GM12878 (cell line): ENCODE measurements at regions not wholly inside any gene's neighbourhood (a gene's known extent, or its start where the extent isn't known, plus 50 kb on each side); places are given as distances from the start of the nearest gene placed in this dataset.

Source experiments
- ATAC-seq: fragments of 200-7000 bp; cut with Tn5 transposase; 3 replicates; pipeline ENCODE4 v1.9.1; 2020; ENCODE audit warnings: mild to moderate bottlenecking, moderate library complexity
- BruUV-seq: library from RNA; stranded (reverse); fragments of 400-500 nt; replicated peaks from 2 replicates; lab custom pipeline; 2021; lab: Mats Ljungman, UMichigan
- CTCF ChIA-PET: fragments of 300-600 bp; sonication (Branson Sonifier 250); formaldehyde crosslinking; extraction: SDS; loops from one replicate; lab custom pipeline; 2021; ENCODE audit warnings: inconsistent platforms; lab: Yijun Ruan, JAX
- POLR2A ChIA-PET: fragments of 350-600 bp; formaldehyde crosslinking; extraction: SDS; loops from one replicate; lab custom pipeline; 2021; ENCODE audit warnings: inconsistent platforms; lab: Charles Lee
- RAD21 ChIA-PET: fragments of 300-600 bp; sonication (Branson Sonifier 250); formaldehyde crosslinking; loops from one replicate; lab custom pipeline; 2023; ENCODE audit warnings: antibody characterized with exemption; ENCODE audit not compliant: unreplicated experiment; lab: Charles Lee
- SMC1A ChIA-PET: fragments of 300-600 bp; sonication (Branson Sonifier 250); formaldehyde crosslinking; loops from one replicate; lab custom pipeline; 2023; ENCODE audit not compliant: unreplicated experiment, uncharacterized antibody; lab: Charles Lee
- DNase-seq: peaks from one replicate; pipeline ENCODE4 v3.0.0-alpha.2; 2011; ENCODE audit warnings: low read depth, low spot score
- FAIRE-seq: peaks from 3 replicates; lab custom pipeline; 2011; peaks lifted over from hg19 to GRCh38; lab: Jason Lieb, UNC
- H2AFZ ChIP-seq: 2 replicates; pipeline ENCODE4 v1.6.0; 2011; ENCODE audit warnings: low read depth, low read length, control low read depth; ENCODE audit not compliant: control insufficient read depth
- H3K27ac ChIP-seq: 2 replicates; pipeline ENCODE4 v1.5.1; 2011; ENCODE audit warnings: control low read depth; ENCODE audit not compliant: control insufficient read depth, insufficient read depth
- H3K27me3 ChIP-seq, 2 experiments: replicated peaks in 1 of 2; 2 replicates each; pipeline versions ENCODE4 v1.6.0 to v1.6.1; 2011; ENCODE audit warnings: low read length in 1 of 2; ENCODE audit not compliant: control insufficient read depth in 2 of 2, insufficient read depth in 2 of 2
- H3K36me3 ChIP-seq, 2 experiments: 2 replicates each; pipeline ENCODE4 v1.5.1; 2011; ENCODE audit warnings: low read length in 1 of 2; ENCODE audit not compliant: control insufficient read depth in 2 of 2, insufficient read depth in 2 of 2
- H3K4me1 ChIP-seq: 2 replicates; pipeline ENCODE4 v1.6.1; 2011; ENCODE audit warnings: mild to moderate bottlenecking, low read length, moderate library complexity, mixed read lengths; ENCODE audit not compliant: control insufficient read depth, insufficient read depth
- H3K4me2 ChIP-seq: 2 replicates; pipeline ENCODE4 v1.6.0; 2011; ENCODE audit warnings: control low read depth; ENCODE audit not compliant: control insufficient read depth, insufficient read depth
- H3K4me3 ChIP-seq: fragments of 200-600 bp; sonication (generic); 2 replicates; pipeline ENCODE4 v1.5.1; 2016
- H3K79me2 ChIP-seq: 2 replicates; pipeline ENCODE4 v1.6.0; 2011; ENCODE audit warnings: low read length; ENCODE audit not compliant: control insufficient read depth, insufficient read depth
- H3K9ac ChIP-seq: 2 replicates; pipeline ENCODE4 v1.8.0; 2011; ENCODE audit warnings: low read length, control low read depth, mixed read lengths; ENCODE audit not compliant: control insufficient read depth, insufficient read depth
- H3K9me3 ChIP-seq: replicated peaks from 3 replicates; pipeline ENCODE4 v1.5.1; 2011; ENCODE audit warnings: mild to moderate bottlenecking, low read length; ENCODE audit not compliant: control insufficient read depth, insufficient read depth
- H4K20me1 ChIP-seq: 2 replicates; pipeline ENCODE4 v1.6.0; 2011; ENCODE audit not compliant: control insufficient read depth, insufficient read depth
- BHLHE40 ChIP-seq, 2 experiments: fragments of 450-650 bp in 1 of 2; IDR thresholded peaks; 2 replicates each; pipeline ENCODE4 v1.6.1; 2011 to 2017; ENCODE audit warnings: low read depth in 2 of 2, borderline replicate concordance in 1 of 2, improper control_type of control experiment in 1 of 2, low read length in 1 of 2, mild to moderate bottlenecking in 1 of 2
- FOXM1 ChIP-seq: IDR thresholded peaks from 2 replicates; pipeline ENCODE4 v1.6.1; 2012; ENCODE audit warnings: low read depth, mild to moderate bottlenecking, inconsistent platforms, low read length, moderate library complexity
- IKZF2 ChIP-seq, 2 experiments: fragments of 450-650 bp; IDR thresholded peaks; 2 replicates each; pipeline ENCODE4 v1.6.1; 2017; ENCODE audit warnings: mild to moderate bottlenecking in 2 of 2, moderate library complexity in 2 of 2
- MEF2B ChIP-seq: fragments of 450-650 bp; IDR thresholded peaks from 2 replicates; pipeline ENCODE4 v1.6.1; 2018; ENCODE audit warnings: mild to moderate bottlenecking, moderate library complexity; ENCODE audit not compliant: partially characterized antibody, poor library complexity, severe bottlenecking
- MTA3 ChIP-seq: IDR thresholded peaks from 2 replicates; pipeline ENCODE4 v1.6.1; 2012; ENCODE audit warnings: low read length, inconsistent platforms, borderline replicate concordance
- MYB ChIP-seq: fragments of 150-350 bp; IDR thresholded peaks from 2 replicates; pipeline ENCODE4 v1.6.1; 2014; ENCODE audit warnings: mild to moderate bottlenecking, low read depth, low read length, borderline replicate concordance
- RELB ChIP-seq: fragments of 450-650 bp; IDR thresholded peaks from 2 replicates; pipeline ENCODE4 v1.6.1; 2017; ENCODE audit warnings: low read depth, mild to moderate bottlenecking, moderate library complexity
- REST ChIP-seq: IDR thresholded peaks from 2 replicates; pipeline ENCODE4 v1.6.1; 2012; ENCODE audit warnings: mild to moderate bottlenecking, low read depth, low read length
- RFX5 ChIP-seq: IDR thresholded peaks from 2 replicates; pipeline ENCODE4 v1.6.1; 2011; ENCODE audit warnings: low read depth, low read length, improper control_type of control experiment
- SMARCA5 ChIP-seq: fragments of 450-650 bp; IDR thresholded peaks from 2 replicates; pipeline ENCODE4 v1.6.1; 2017; ENCODE audit warnings: mild to moderate bottlenecking
- SPI1 ChIP-seq: IDR thresholded peaks from 2 replicates; pipeline ENCODE4 v1.6.1; 2011; ENCODE audit warnings: low read depth, mild to moderate bottlenecking, low read length, moderate library complexity, borderline replicate concordance; ENCODE audit not compliant: insufficient read depth
- SREBF1 ChIP-seq: IDR thresholded peaks from 2 replicates; pipeline ENCODE4 v1.6.1; 2012; ENCODE audit warnings: mild to moderate bottlenecking, low read length
- YBX1 ChIP-seq: fragments of 450-650 bp; IDR thresholded peaks from 2 replicates; pipeline ENCODE4 v1.6.1; 2016; ENCODE audit warnings: antibody characterized with exemption
- ZBTB4 ChIP-seq: fragments of 450-650 bp; formaldehyde crosslinking; IDR thresholded peaks from 2 replicates; pipeline ENCODE4 v1.4.0; 2022; ENCODE audit warnings: mild to moderate bottlenecking, moderate library complexity
- ZNF207 ChIP-seq: fragments of 450-650 bp; IDR thresholded peaks from 2 replicates; pipeline ENCODE4 v1.6.1; 2014; ENCODE audit warnings: antibody characterized with exemption, mild to moderate bottlenecking, borderline replicate concordance
- ZNF274 ChIP-seq: IDR thresholded peaks from one replicate; pipeline ENCODE4 v1.8.0; 2011; ENCODE audit not compliant: insufficient read length, insufficient read depth
- ZNF384 ChIP-seq: IDR thresholded peaks from 2 replicates; pipeline ENCODE4 v1.6.1; 2012; ENCODE audit warnings: low read depth, mild to moderate bottlenecking, low read length, improper control_type of control experiment, borderline replicate concordance
- WGBS: methylation state at CpG from one replicate; pipeline ENCODE4 v1.1.6; 2016; ENCODE audit warnings: low lambda C conversion rate; ENCODE audit not compliant: insufficient replicate concordance, insufficient coverage; ENCODE audit errors: missing lambda C conversion rate; 5-methylcytosine and 5-hydroxymethylcytosine counted together
- in situ Hi-C: fragments of 300-500 bp; cut with MboI; formaldehyde crosslinking; loops from 9 replicates; pipeline ENCODE4 v1.14.3; 2018; ENCODE audit warnings: mixed read lengths
- intact Hi-C: fragments of 100-400 bp; cut with micrococcal nuclease; formaldehyde crosslinking; loops from one replicate; pipeline ENCODE4 v1.14.2; 2022; ENCODE audit not compliant: unreplicated experiment

GRCh38 chr11:29280452-29280851 lies 736.4 kb downstream of the KCNA4 start:
- DNase-seq (no peak), FAIRE-seq (no peak), ATAC-seq (peak; percentile 93)
- no peak overlapping the region for H3K4me2 ChIP-seq
- no peak overlapping the region for H3K9ac ChIP-seq
- H3K27me3 ChIP-seq: no peaks in the 10 kb centered on the region
- H3K79me2 ChIP-seq: no peaks in the 10 kb centered on the region
- ChIA-PET RAD21 (interaction anchor here (1.8 to 4.5 kb wide), 3 partner anchors 13 to 49 kb away, joined by 11 to 57 read pairs (median 14); no protein-coding TSS in a partner anchor), SMC1A (interaction anchor here (0.6 to 5.6 kb wide), 12 partner anchors 10 to 1171 kb away, joined by 3 to 71 read pairs (median 4); no protein-coding TSS in a partner anchor), POLR2A (interaction anchor here (1.0 to 1.3 kb wide), 4 partner anchors 10 to 41 kb away, joined by 3 to 6 read pairs (median 3); no protein-coding TSS in a partner anchor), CTCF (interaction anchor here (0.7 to 5.5 kb wide), 5 partner anchors 13 to 94 kb away, joined by 3 to 41 read pairs (median 9); no protein-coding TSS in a partner anchor)
- H3K4me1 ChIP-seq: no peaks in the 10 kb centered on the region
- H3K9me3 ChIP-seq: no peaks in the 10 kb centered on the region
- no peak overlapping the region for H3K4me3 ChIP-seq
- in situ Hi-C loops (no loop called here), intact Hi-C loops (no loop called here)
- no peak overlapping the region for H2AFZ ChIP-seq
- WGBS: 15% methylated on average over 2 of the region's 2 CpGs
- no peaks in the 10 kb centered on the region for H3K36me3 ChIP-seq
- no peak overlapping the region for H3K27ac ChIP-seq
- BruUV-seq: no TSS peak
- no peaks in the 10 kb centered on the region for H4K20me1 ChIP-seq
- TF ChIP-seq REST (no peak), SREBF1 (no peak), MTA3 (no peak), MEF2B (no peak), ZBTB4 (CRISPR knock-in tag) (no peak), BHLHE40 (IDR thresholded peaks at IDR 0.05; ENCODE audit: borderline replicate concordance in 1 of 2, low read depth in 2 of 2, low read length in 1 of 2) (no peak), FOXM1 (no peak), ZNF207 (no peak), MYB (no peak), RFX5 (no peak), ZNF384 (no peak), SMARCA5 (no peak), RELB (peak; percentile 51; the same call in 1 of the 2 replicates), ZNF274 (no peak), SPI1 (no peak), IKZF2 (IDR thresholded peaks at IDR 0.05) (peak; percentile 45 to 66; a peak in 2 of 4 replicates), YBX1 (no peak)
